K562 (cell line): ENCODE measurements at regions not wholly inside any gene's neighbourhood (a gene's known extent, or its start where the extent isn't known, plus 50 kb on each side); places are given as distances from the start of the nearest gene placed in this dataset.

Experiments
- ATAC-seq: fragments of 200-7000 bp; cut with Tn5 transposase; 3 replicates; pipeline ENCODE4 v1.9.1; 2020; ENCODE audit warnings: moderate library complexity
- BruUV-seq: library from RNA; stranded (reverse); fragments of 400-500 nt; replicated peaks from 2 replicates; lab custom pipeline; 2021; lab: Mats Ljungman, UMichigan
- CTCF ChIA-PET: fragments of 300-600 bp; formaldehyde crosslinking; extraction: SDS; loops from one replicate; lab custom pipeline; 2021; ENCODE audit warnings: low intra/inter-chr PET ratio; lab: Yijun Ruan, JAX
- POLR2A ChIA-PET: fragments of 300-600, 350-650 bp; sonication (Branson Sonifier 250); formaldehyde crosslinking; extraction: SDS; loops from one replicate; lab custom pipeline; 2021; ENCODE audit warnings: antibody characterized with exemption, inconsistent platforms; lab: Yijun Ruan, JAX
- DNase-seq, 4 experiments: peaks; one replicate each; pipeline versions ENCODE4 v3.0.0 to v3.0.0-alpha.2; 2011 to 2018; ENCODE audit warnings: low spot score in 3 of 4, mixed read lengths in 3 of 4; ENCODE audit errors: extremely low read depth in 1 of 4
- FAIRE-seq: peaks from 2 replicates; lab custom pipeline; 2011; peaks lifted over from hg19 to GRCh38; lab: Jason Lieb, UNC
- H2AFZ ChIP-seq: 2 replicates; pipeline ENCODE4 v1.6.0; 2011; ENCODE audit warnings: low read depth, low read length, control low read depth, inconsistent platforms
- H3K27ac ChIP-seq: fragments of 200-600 bp; 3 replicates; pipeline ENCODE4 v1.8.0; 2011; ENCODE audit warnings: low read depth, mild to moderate bottlenecking, control low read depth, inconsistent platforms, low read length, moderate library complexity, mixed read lengths; ENCODE audit errors: extremely low read depth
- H3K27me3 ChIP-seq, 2 experiments: fragments of 300-600 bp in 1 of 2; 2 replicates in 1 of 2; 3 replicates in 1 of 2; pipeline versions ENCODE4 v1.6.0 to v1.8.0; 2011; ENCODE audit warnings: inconsistent platforms in 2 of 2, low read length in 2 of 2, mild to moderate bottlenecking in 1 of 2, mixed read lengths in 1 of 2, moderate library complexity in 1 of 2; ENCODE audit not compliant: control insufficient read depth in 2 of 2, insufficient read depth in 2 of 2
- H3K36me3 ChIP-seq: fragments of 300-600 bp; 3 replicates; pipeline ENCODE4 v1.8.0; 2011; ENCODE audit warnings: mild to moderate bottlenecking, low read length, inconsistent platforms; ENCODE audit not compliant: control insufficient read depth, insufficient read depth
- H3K4me1 ChIP-seq, 2 experiments: fragments of 200-600 bp in 1 of 2; replicated peaks in 1 of 2; 2 replicates in 1 of 2; 3 replicates in 1 of 2; pipeline versions ENCODE4 v1.5.1 to v1.8.0; 2011; ENCODE audit warnings: inconsistent platforms in 2 of 2, low read length in 2 of 2, mild to moderate bottlenecking in 1 of 2, mixed read lengths in 1 of 2, moderate library complexity in 1 of 2; ENCODE audit not compliant: control insufficient read depth in 2 of 2, insufficient read depth in 2 of 2
- H3K4me2 ChIP-seq: 2 replicates; pipeline ENCODE4 v1.6.1; 2011; ENCODE audit warnings: low read length, control low read depth, inconsistent platforms, mixed read lengths; ENCODE audit not compliant: insufficient read depth
- H3K4me3 ChIP-seq: fragments of 200-600 bp; sonication (generic), shearing (Covaris generic); 2 replicates; pipeline ENCODE4 v1.5.1; 2016; ENCODE audit warnings: control low read depth, inconsistent platforms
- H3K79me2 ChIP-seq: fragments of 200-600 bp; 3 replicates; pipeline ENCODE4 v1.8.0; 2011; ENCODE audit warnings: low read length, inconsistent platforms; ENCODE audit not compliant: control insufficient read depth, insufficient read depth
- H3K9ac ChIP-seq, 2 experiments: 2 replicates each; pipeline versions ENCODE4 v1.6.0 to v1.6.1; 2011; ENCODE audit warnings: low read depth in 2 of 2, low read length in 2 of 2, control low read depth in 1 of 2, inconsistent platforms in 1 of 2, mild to moderate bottlenecking in 1 of 2, mixed read lengths in 1 of 2; ENCODE audit not compliant: insufficient read depth in 1 of 2
- H3K9me1 ChIP-seq: one replicate; pipeline ENCODE4 v1.6.0; 2011; ENCODE audit warnings: inconsistent platforms, mild to moderate bottlenecking, low read length, moderate library complexity; ENCODE audit not compliant: control insufficient read depth, insufficient read depth
- H3K9me3 ChIP-seq: replicated peaks from 2 replicates; pipeline ENCODE4 v1.5.1; 2011; ENCODE audit warnings: low read depth, low read length, inconsistent platforms; ENCODE audit not compliant: control insufficient read depth, insufficient read depth
- H4K20me1 ChIP-seq: replicated peaks from 2 replicates; pipeline ENCODE4 v1.6.1; 2011; ENCODE audit warnings: low read length, inconsistent platforms, mixed read lengths; ENCODE audit not compliant: control insufficient read depth, insufficient read depth
- GATA2 ChIP-seq: sonication (generic); formaldehyde crosslinking; IDR thresholded peaks from 2 replicates; pipeline ENCODE4 v1.4.0; 2020; ENCODE audit warnings: mild to moderate bottlenecking, missing genetic modification reagents
- HEY1 ChIP-seq: fragments of 250-450 bp; sonication (Bioruptor Pico); IDR thresholded peaks from 2 replicates; pipeline ENCODE4 v1.5.0; 2020; ENCODE audit warnings: mild to moderate bottlenecking, moderate library complexity, borderline replicate concordance
- NR3C1 ChIP-seq: sonication (generic); formaldehyde crosslinking; IDR thresholded peaks from 2 replicates; pipeline ENCODE4 v1.8.1; 2022; ENCODE audit warnings: missing genetic modification reagents
- RBM17 ChIP-seq: fragments of 200-400 bp; formaldehyde crosslinking; IDR thresholded peaks from 2 replicates; pipeline ENCODE4 v1.6.1; 2017; ENCODE audit warnings: low read depth, mild to moderate bottlenecking, low read length, borderline replicate concordance
- SIRT6 ChIP-seq: IDR thresholded peaks from one replicate; pipeline ENCODE4 v1.6.1; 2012; ENCODE audit warnings: low read depth, mild to moderate bottlenecking, control low read depth, inconsistent platforms, low read length, moderate library complexity
- ZFP30 ChIP-seq: fragments of 250-450 bp; sonication (Bioruptor Pico); IDR thresholded peaks from 2 replicates; pipeline ENCODE4 v1.8.0; 2022; ENCODE audit warnings: moderate library complexity, mild to moderate bottlenecking, inconsistent platforms, borderline replicate concordance
- ZNF239 ChIP-seq: fragments of 250-450 bp; sonication (Bioruptor Pico); IDR thresholded peaks from 2 replicates; pipeline ENCODE4 v1.4.0; 2020; ENCODE audit warnings: mild to moderate bottlenecking
- ZNF3 ChIP-seq: fragments of 250-450 bp; sonication (Bioruptor Pico); IDR thresholded peaks from 2 replicates; pipeline ENCODE4 v1.5.0; 2021; ENCODE audit warnings: mild to moderate bottlenecking, moderate library complexity
- ZNF717 ChIP-seq: fragments of 250-450 bp; sonication (Bioruptor Pico); IDR thresholded peaks from 2 replicates; pipeline ENCODE4 v1.5.0; 2021
- WGBS: fragments of 100-300 bp; shearing (Covaris generic); methylation state at CpG from one replicate; pipeline ENCODE4 v1.1.6; 2016; ENCODE audit warnings: low coverage, mixed read lengths; ENCODE audit not compliant: insufficient coverage; ENCODE audit errors: missing lambda C conversion rate; 5-methylcytosine and 5-hydroxymethylcytosine counted together
- in situ Hi-C: fragments of 300-500 bp; cut with MboI; formaldehyde crosslinking; loops from 4 replicates; pipeline ENCODE4 v1.15.0; 2018; ENCODE audit warnings: inconsistent platforms, mixed read lengths
- intact Hi-C: fragments of 100-400 bp; cut with micrococcal nuclease; formaldehyde crosslinking; loops from 2 replicates; pipeline ENCODE4 v1.14.2; 2022
- TF ChIP-seq, protein P1 (sequence below): IDR thresholded peaks from 3 replicates; pipeline ENCODE4 v1.6.1; 2011; ENCODE audit warnings: borderline replicate concordance, mild to moderate bottlenecking; ENCODE audit not compliant: insufficient read length, insufficient read depth

DNA sequence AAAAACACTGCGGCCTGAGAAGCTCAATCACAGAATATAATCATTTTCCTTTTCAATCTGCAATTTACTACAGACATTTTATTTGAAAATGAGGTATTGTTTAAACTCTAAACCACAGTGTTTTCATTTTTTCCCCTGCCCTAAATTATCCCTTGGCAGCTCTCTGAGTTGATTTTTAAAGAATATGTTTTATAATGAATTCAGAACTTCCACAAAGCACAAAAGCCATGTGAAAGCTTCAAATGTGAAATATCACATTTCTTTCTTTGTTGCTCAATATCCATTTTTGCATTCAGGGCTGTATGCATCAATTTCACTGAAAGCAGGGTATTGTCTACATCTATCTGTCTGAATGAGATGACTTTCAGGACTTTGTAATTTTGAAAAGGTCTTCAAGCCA lies 813.6 kb upstream of the ALCAM start (continued):
- TF ChIP-seq, protein P1, sequence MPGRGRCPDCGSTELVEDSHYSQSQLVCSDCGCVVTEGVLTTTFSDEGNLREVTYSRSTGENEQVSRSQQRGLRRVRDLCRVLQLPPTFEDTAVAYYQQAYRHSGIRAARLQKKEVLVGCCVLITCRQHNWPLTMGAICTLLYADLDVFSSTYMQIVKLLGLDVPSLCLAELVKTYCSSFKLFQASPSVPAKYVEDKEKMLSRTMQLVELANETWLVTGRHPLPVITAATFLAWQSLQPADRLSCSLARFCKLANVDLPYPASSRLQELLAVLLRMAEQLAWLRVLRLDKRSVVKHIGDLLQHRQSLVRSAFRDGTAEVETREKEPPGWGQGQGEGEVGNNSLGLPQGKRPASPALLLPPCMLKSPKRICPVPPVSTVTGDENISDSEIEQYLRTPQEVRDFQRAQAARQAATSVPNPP: no peak
- no peak for TF ChIP-seq RBM17
- TF ChIP-seq ZNF717 (CRISPR knock-in tag): no peak

DNA sequence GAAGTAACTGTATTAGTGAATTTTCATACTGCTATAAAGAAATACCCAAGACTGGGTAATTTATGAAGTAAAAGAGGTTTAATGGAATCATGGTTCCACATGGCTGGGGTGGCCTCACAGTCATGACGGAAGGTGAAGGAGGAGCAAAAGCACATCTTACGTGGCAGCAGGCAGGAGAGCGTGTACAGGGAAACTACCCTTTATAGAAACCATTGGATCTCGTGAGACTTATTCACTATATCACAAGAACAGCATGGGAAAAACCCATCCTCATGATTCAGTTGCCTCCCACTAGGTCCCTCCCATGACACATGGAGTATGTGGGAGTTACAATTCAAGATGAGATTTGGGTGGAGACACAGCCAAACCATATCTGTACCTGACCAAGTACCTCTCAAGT lies 812.3 kb upstream of the ALCAM start:
- intact Hi-C loops (no loop called here), in situ Hi-C loops (no loop called here)
- no peaks in the 10 kb centered on the region for H4K20me1 ChIP-seq
- BruUV-seq: no TSS peak
- WGBS: 2% methylated on average over 4 of the region's 4 CpGs
- H3K4me2 ChIP-seq: no peak overlapping the region
- H2AFZ ChIP-seq: no peak overlapping the region
- H3K4me1 ChIP-seq: no peaks in the 10 kb centered on the region
- no peak for DNase-seq
- no peaks in the 10 kb centered on the region for H3K79me2 ChIP-seq
- H3K36me3 ChIP-seq: no peaks in the 10 kb centered on the region
- no peaks in the 10 kb centered on the region for H3K27me3 ChIP-seq
- H3K9ac ChIP-seq: no peak overlapping the region
- TF ChIP-seq ZFP30 (CRISPR knock-in tag): no peak
- TF ChIP-seq NR3C1 (CRISPR knock-in tag): no peak
- no peak for TF ChIP-seq SIRT6
- no peak for TF ChIP-seq ZNF3
- TF ChIP-seq HEY1 (CRISPR knock-in tag): no peak
- TF ChIP-seq ZNF239 (CRISPR knock-in tag): no peak
- TF ChIP-seq GATA2 (CRISPR knock-in tag): no peak
- TF ChIP-seq, all 486 proteins: peak for 0
- no peaks in the 10 kb centered on the region for H3K9me1 ChIP-seq
- H3K27ac ChIP-seq: no peak overlapping the region
- FAIRE-seq: no peak
- CTCF ChIA-PET: no interaction called here
- POLR2A ChIA-PET: no interaction called here
- H3K4me3 ChIP-seq: no peak overlapping the region
- no peak for ATAC-seq
- no peaks in the 10 kb centered on the region for H3K9me3 ChIP-seq
